CD8-positive, alpha-beta memory T cell (primary cell): ENCODE measurements at regions not wholly inside any gene's neighbourhood (a gene's known extent, or its start where the extent isn't known, plus 50 kb on each side); places are given as distances from the start of the nearest gene placed in this dataset.

Source experiments
- CTCF ChIA-PET: fragments of 350-600 bp; sonication (Branson Sonifier 250); formaldehyde crosslinking; loops from one replicate; lab custom pipeline; 2021; ENCODE audit warnings: antibody characterized with exemption; lab: Charles Lee
- POLR2A ChIA-PET: fragments of 350-600 bp; sonication (Branson Sonifier 250); formaldehyde crosslinking; loops from one replicate; lab custom pipeline; 2021; ENCODE audit warnings: antibody characterized with exemption; lab: Charles Lee
- DNase-seq, 5 donors: peaks; one replicate each; pipeline versions ENCODE4 v3.0.0 to v3.0.0-alpha.2; 2020 to 2022; ENCODE audit warnings: mixed read lengths in 1 of 5
- H3K27ac ChIP-seq: one replicate; pipeline ENCODE4 v1.7.0; 2013; ENCODE audit warnings: low read depth, mild to moderate bottlenecking, low read length, moderate library complexity
- H3K27me3 ChIP-seq: 2 replicates; pipeline ENCODE4 v1.7.0; 2013; ENCODE audit warnings: low read length, mild to moderate bottlenecking; ENCODE audit not compliant: insufficient read depth, poor library complexity, severe bottlenecking
- H3K36me3 ChIP-seq: 2 replicates; pipeline ENCODE4 v1.7.0; 2013; ENCODE audit warnings: mild to moderate bottlenecking, low read length, moderate library complexity; ENCODE audit not compliant: insufficient read depth
- H3K4me1 ChIP-seq: 2 replicates; pipeline ENCODE4 v1.7.0; 2013; ENCODE audit warnings: mild to moderate bottlenecking, low read length, moderate library complexity; ENCODE audit not compliant: insufficient read depth
- H3K4me3 ChIP-seq: 2 replicates; pipeline ENCODE4 v1.7.0; 2013; ENCODE audit warnings: mild to moderate bottlenecking, low read length
- H3K9me3 ChIP-seq: 2 replicates; pipeline ENCODE4 v1.7.0; 2013; ENCODE audit warnings: mild to moderate bottlenecking, low read length
- H3K27ac Mint-ChIP-seq, 8 donors: one replicate each; pipeline ENCODE4 v1.8.0; 2020 to 2021; ENCODE audit warnings: mixed read lengths in 8 of 8, mild to moderate bottlenecking in 6 of 8, inconsistent platforms in 3 of 8, moderate library complexity in 3 of 8
- H3K27me3 Mint-ChIP-seq, 2 donors: one replicate each; pipeline ENCODE4 v1.8.0; 2020 to 2021; ENCODE audit warnings: mixed read lengths in 2 of 2, mild to moderate bottlenecking in 1 of 2, moderate library complexity in 1 of 2
- H3K36me3 Mint-ChIP-seq, 3 donors: one replicate each; pipeline ENCODE4 v1.8.0; 2020 to 2021; ENCODE audit warnings: mixed read lengths in 3 of 3, inconsistent platforms in 1 of 3, mild to moderate bottlenecking in 1 of 3
- H3K4me1 Mint-ChIP-seq, 3 donors: one replicate each; pipeline ENCODE4 v1.8.0; 2020 to 2021; ENCODE audit warnings: mixed read lengths in 3 of 3, inconsistent platforms in 1 of 3, mild to moderate bottlenecking in 1 of 3
- H3K4me3 Mint-ChIP-seq, 7 donors: one replicate each; pipeline ENCODE4 v1.8.0; 2020 to 2021; ENCODE audit warnings: mixed read lengths in 7 of 7, mild to moderate bottlenecking in 6 of 7, moderate library complexity in 4 of 7, inconsistent platforms in 2 of 7
- H3K9me3 Mint-ChIP-seq, 5 donors: one replicate each; pipeline ENCODE4 v1.8.0; 2020 to 2022; ENCODE audit warnings: mixed read lengths in 5 of 5, mild to moderate bottlenecking in 3 of 5, moderate library complexity in 2 of 5, inconsistent platforms in 1 of 5

DNA sequence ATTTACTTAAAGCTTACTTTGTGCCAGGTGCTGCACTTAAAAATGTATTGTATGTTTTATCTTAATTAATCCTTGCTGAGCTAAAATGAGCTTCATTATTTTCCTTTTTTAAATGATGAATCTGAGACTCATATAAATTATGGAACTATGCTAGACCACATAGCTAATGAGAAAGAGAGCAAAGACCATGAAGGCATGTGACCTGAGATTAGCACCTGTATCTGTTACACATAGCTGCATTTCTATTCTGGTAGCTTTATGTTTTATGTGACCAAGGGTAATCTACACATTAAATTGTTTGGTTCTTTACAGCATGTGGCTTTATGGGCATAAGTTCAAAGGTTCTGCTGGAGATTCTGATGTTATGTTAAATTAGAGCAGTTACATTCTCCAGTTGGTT, 839.1 kb upstream of the SORCS1 start:
- no peaks in the 10 kb centered on the region for H3K9me3 ChIP-seq
- no peaks in the 10 kb centered on the region for H3K4me1 Mint-ChIP-seq
- H3K9me3 Mint-ChIP-seq, result peaks cover 8 to 33% (median 12%) of the 10 kb centered on the region in 5 donors
- no peak overlapping the region for H3K27ac ChIP-seq
- H3K4me3 ChIP-seq, result no peak overlapping the region
- H3K27me3 Mint-ChIP-seq, result no peaks in the 10 kb centered on the region
- H3K36me3 Mint-ChIP-seq, result no peaks in the 10 kb centered on the region
- no peak for DNase-seq
- H3K36me3 ChIP-seq, result no peaks in the 10 kb centered on the region
- no peak overlapping the region for H3K4me3 Mint-ChIP-seq
- H3K27me3 ChIP-seq, result no peaks in the 10 kb centered on the region
- H3K27ac Mint-ChIP-seq, result no peak overlapping the region
- ChIA-PET POLR2A (no interaction called here), CTCF (no interaction called here)
- no peaks in the 10 kb centered on the region for H3K4me1 ChIP-seq

DNA sequence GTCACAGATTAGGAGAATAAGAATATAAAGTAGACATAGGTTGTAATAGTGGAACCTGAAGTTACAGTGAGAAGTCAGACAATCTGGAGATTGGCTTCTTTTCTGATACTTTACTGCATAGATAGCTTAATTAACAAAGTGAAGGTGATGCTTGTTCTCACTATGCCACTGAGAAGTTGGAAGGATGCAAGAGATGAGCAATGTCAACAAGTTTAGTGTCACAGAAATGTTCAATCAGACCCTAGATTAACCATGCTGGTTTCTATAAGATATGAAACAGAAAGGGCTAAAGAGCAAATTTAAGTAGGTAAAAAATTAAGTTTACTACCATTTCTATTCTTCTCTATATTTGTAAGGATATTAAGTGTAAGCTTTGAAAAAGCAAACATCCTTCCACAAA, 838.6 kb upstream of the SORCS1 start:
- Histone ChIP-seq H3K36me3 (no peaks in the 10 kb centered on the region), H3K4me3 (no peak overlapping the region), H3K27me3 (no peaks in the 10 kb centered on the region), H3K4me1 (no peaks in the 10 kb centered on the region), H3K9me3 (no peaks in the 10 kb centered on the region), H3K27ac (no peak overlapping the region)
- Mint-ChIP-seq H3K4me1 (no peaks in the 10 kb centered on the region), H3K27me3 (no peaks in the 10 kb centered on the region), H3K27ac (no peak overlapping the region), H3K36me3 (no peaks in the 10 kb centered on the region), H3K4me3 (no peak overlapping the region), H3K9me3 (peaks cover 6 to 29% (median 11%) of the 10 kb centered on the region in 5 donors)
- POLR2A ChIA-PET, result no interaction called here
- CTCF ChIA-PET, result no interaction called here
- no peak for DNase-seq

DNA sequence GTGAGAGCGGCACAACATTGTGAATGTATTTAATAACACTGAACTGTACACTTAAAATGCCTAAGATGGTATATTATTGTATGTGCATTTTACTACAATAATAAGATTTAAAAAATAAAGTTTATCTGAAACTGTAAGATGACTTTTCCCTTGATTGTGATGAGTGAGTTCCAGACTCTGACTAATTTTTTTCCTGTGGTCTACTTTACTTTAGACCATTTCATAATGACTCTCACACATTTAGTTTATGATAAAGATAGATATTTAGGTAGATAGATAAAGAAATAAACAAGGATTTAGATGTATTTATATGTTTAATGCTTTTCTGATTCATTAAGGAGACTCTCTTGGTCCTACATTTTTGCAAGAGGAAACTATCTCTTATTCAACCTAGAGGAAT, 835.9 kb upstream of the SORCS1 start:
- no peak for DNase-seq
- no peak overlapping the region for H3K4me3 ChIP-seq
- H3K9me3 ChIP-seq, result no peaks in the 10 kb centered on the region
- ChIA-PET POLR2A (no interaction called here), CTCF (no interaction called here)
- Mint-ChIP-seq H3K27ac (no peak overlapping the region), H3K4me3 (no peak overlapping the region), H3K27me3 (no peaks in the 10 kb centered on the region), H3K4me1 (no peaks in the 10 kb centered on the region), H3K36me3 (no peaks in the 10 kb centered on the region), H3K9me3 (peaks cover 4 to 20% (median 5%) of the 10 kb centered on the region in 5 donors)
- no peaks in the 10 kb centered on the region for H3K27me3 ChIP-seq
- H3K36me3 ChIP-seq, result no peaks in the 10 kb centered on the region
- no peak overlapping the region for H3K27ac ChIP-seq
- no peaks in the 10 kb centered on the region for H3K4me1 ChIP-seq

DNA sequence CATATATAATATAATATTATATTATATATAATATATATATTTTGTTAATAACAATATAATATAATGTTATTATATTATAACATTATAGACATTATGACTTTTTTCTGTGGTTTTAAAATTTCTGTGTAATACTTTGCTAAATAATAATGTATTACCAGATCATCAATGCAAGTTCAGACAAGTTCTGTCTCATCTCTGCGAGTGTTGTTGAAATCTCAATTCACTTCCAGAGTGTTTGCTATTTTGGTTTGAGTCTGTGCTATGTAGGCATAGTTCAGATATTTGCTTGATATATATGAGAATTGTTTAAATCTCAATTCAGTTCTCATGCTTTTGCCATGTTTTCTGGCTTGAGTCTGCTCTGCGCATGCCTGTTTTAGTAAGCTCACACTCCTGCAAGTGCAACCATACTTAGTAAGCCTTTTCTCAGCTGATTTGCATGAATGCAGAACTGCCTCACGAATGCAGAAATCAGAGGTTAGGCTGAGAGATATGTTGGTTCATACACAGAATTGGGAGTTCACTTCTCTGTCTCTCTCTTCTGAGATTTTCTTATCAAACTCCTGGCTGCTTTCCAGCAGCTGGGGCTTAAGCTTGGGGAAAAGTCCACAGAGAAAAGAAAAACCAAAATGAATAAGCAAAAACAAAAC, 830.2 kb upstream of the SORCS1 start:
- CTCF ChIA-PET, result no interaction called here

DNA sequence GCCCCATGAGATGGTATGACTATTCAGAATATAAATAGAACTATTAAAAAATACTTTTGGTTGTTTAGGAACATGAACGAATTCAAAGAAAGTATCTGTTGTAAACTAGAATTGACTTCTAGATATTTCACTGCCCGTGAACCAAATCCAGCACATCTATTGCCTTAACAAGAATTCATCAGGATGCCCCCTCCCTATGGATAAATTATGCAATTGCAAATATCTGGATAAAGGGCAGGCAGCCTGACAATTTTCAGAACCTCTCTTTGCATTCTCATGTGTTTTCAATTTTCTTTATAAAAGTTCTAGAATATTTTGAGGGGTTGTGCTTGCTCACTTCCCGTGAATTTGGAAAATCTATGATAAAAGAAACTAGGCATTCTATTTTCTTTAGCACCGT, 822.1 kb upstream of the SORCS1 start:
- CTCF ChIA-PET, result no interaction called here
- Histone ChIP-seq H3K4me3 (no peak overlapping the region), H3K9me3 (no peaks in the 10 kb centered on the region), H3K27me3 (no peaks in the 10 kb centered on the region), H3K27ac (no peak overlapping the region), H3K4me1 (no peaks in the 10 kb centered on the region), H3K36me3 (no peaks in the 10 kb centered on the region)
- Mint-ChIP-seq H3K9me3 (peaks cover 4 to 29% (median 6%) of the 10 kb centered on the region in 5 donors), H3K4me1 (no peaks in the 10 kb centered on the region), H3K27ac (no peak overlapping the region), H3K36me3 (peaks cover 0 to 3% (median 0%) of the 10 kb centered on the region in 3 donors), H3K27me3 (no peaks in the 10 kb centered on the region), H3K4me3 (no peak overlapping the region)
- POLR2A ChIA-PET, result no interaction called here
- no peak for DNase-seq

More for the DNA sequence above, 830.2 kb upstream of the SORCS1 start:
- H3K27ac ChIP-seq, result no peak overlapping the region
- H3K36me3 ChIP-seq, result no peaks in the 10 kb centered on the region
- Mint-ChIP-seq H3K9me3 (peaks cover 0 to 26% (median 3%) of the 10 kb centered on the region in 5 donors), H3K36me3 (no peaks in the 10 kb centered on the region), H3K4me3 (no peak overlapping the region), H3K27me3 (no peaks in the 10 kb centered on the region), H3K27ac (no peak overlapping the region), H3K4me1 (no peaks in the 10 kb centered on the region)
- no peak overlapping the region for H3K4me3 ChIP-seq
- no peaks in the 10 kb centered on the region for H3K9me3 ChIP-seq
- no peaks in the 10 kb centered on the region for H3K27me3 ChIP-seq
- DNase-seq, result no peak
- POLR2A ChIA-PET, result no interaction called here
- H3K4me1 ChIP-seq, result no peaks in the 10 kb centered on the region

DNA sequence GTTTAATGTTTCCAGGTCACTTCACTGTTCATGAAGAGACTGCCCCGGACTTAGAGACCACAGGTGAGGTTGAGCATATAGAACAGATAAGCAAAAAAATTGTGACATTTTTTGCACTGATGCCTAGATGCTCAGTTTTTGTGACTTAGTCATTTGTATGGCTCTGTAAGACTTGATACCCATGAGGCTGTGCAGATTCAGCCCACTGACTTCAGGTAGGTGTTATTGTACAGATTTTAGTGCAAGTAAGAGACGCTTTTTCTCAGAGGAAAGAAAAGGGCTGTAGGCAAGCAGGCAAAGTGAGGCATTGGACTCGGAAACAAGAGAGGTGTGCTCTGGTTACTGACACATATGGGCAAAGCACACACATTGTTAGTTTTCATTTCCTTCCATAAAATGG, 820.1 kb upstream of the SORCS1 start:
- H3K9me3 Mint-ChIP-seq, result peaks cover 6 to 32% (median 11%) of the 10 kb centered on the region in 5 donors
- DNase-seq, result no peak
- H3K4me1 ChIP-seq, result no peaks in the 10 kb centered on the region
- POLR2A ChIA-PET, result no interaction called here
- no peaks in the 10 kb centered on the region for H3K27me3 ChIP-seq
- H3K4me1 Mint-ChIP-seq, result no peaks in the 10 kb centered on the region
- no peak overlapping the region for H3K4me3 ChIP-seq
- H3K36me3 Mint-ChIP-seq, result peaks cover 0 to 3% (median 0%) of the 10 kb centered on the region in 3 donors
- no peaks in the 10 kb centered on the region for H3K36me3 ChIP-seq
- no peak overlapping the region for H3K4me3 Mint-ChIP-seq
- H3K9me3 ChIP-seq, result no peaks in the 10 kb centered on the region
- no peaks in the 10 kb centered on the region for H3K27me3 Mint-ChIP-seq
- CTCF ChIA-PET, result no interaction called here
- no peak overlapping the region for H3K27ac ChIP-seq
- no peak overlapping the region for H3K27ac Mint-ChIP-seq

DNA sequence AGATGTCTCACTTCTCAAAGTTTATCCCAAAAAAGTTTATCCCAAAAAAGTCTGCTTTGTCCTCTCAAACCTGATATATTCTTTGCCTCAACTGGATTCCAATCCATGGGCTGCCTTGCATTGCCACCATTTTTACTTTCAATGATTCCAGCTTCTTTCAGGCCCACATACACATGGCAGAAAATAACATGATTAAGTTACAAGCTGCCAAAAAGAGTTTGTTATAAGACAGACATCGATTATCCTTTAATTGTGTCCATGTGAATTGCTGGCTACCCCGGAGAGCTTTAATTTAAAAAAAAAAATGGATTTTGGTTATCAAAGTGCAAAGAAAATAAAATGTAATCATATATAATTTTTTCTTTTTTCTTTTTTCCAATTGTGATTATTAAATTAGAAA, 819.6 kb upstream of the SORCS1 start:
- Mint-ChIP-seq H3K4me3 (no peak overlapping the region), H3K9me3 (peaks cover 6 to 36% (median 12%) of the 10 kb centered on the region in 5 donors), H3K27ac (no peak overlapping the region), H3K27me3 (no peaks in the 10 kb centered on the region), H3K4me1 (no peaks in the 10 kb centered on the region), H3K36me3 (peaks cover 0 to 3% (median 0%) of the 10 kb centered on the region in 3 donors)
- Histone ChIP-seq H3K9me3 (no peaks in the 10 kb centered on the region), H3K4me3 (no peak overlapping the region), H3K27me3 (no peaks in the 10 kb centered on the region), H3K4me1 (no peaks in the 10 kb centered on the region), H3K27ac (no peak overlapping the region), H3K36me3 (no peaks in the 10 kb centered on the region)
- POLR2A ChIA-PET, result no interaction called here
- no peak for DNase-seq
- CTCF ChIA-PET, result no interaction called here

DNA sequence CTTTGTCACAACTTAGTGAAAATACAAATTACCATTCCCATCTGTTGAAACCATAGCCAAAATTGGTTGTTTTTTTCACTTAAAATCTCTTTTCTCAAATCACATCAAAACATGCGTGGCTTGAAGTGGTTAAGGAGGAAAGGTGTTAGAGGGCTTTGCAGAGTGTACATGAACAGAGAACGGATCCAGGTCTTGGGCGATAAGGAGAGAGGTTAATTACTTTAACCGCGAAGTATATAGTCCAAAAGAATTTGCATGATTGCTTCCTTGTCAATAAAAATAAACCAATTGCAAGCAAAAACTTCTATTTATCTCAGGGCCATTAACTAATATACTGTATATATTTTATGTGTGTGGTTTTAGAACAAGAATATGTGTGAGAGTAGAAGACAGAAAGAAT, 813.9 kb upstream of the SORCS1 start:
- no peak overlapping the region for H3K27ac Mint-ChIP-seq
- ChIA-PET CTCF (no interaction called here), POLR2A (no interaction called here)
- Histone ChIP-seq H3K36me3 (no peaks in the 10 kb centered on the region), H3K4me3 (no peak overlapping the region), H3K9me3 (no peaks in the 10 kb centered on the region), H3K4me1 (no peaks in the 10 kb centered on the region), H3K27me3 (no peaks in the 10 kb centered on the region), H3K27ac (no peak overlapping the region)
- H3K9me3 Mint-ChIP-seq, result peaks cover 10 to 44% (median 16%) of the 10 kb centered on the region in 5 donors
- no peak for DNase-seq
- H3K4me1 Mint-ChIP-seq, result no peaks in the 10 kb centered on the region
- H3K27me3 Mint-ChIP-seq, result no peaks in the 10 kb centered on the region
- no peaks in the 10 kb centered on the region for H3K36me3 Mint-ChIP-seq
- no peak overlapping the region for H3K4me3 Mint-ChIP-seq
